ENCODE measurements at regions not wholly inside any gene's neighbourhood (a gene's known extent, or its start where the extent isn't known, plus 50 kb on each side); places are given as distances from the start of the nearest gene placed in this dataset.

DNA sequence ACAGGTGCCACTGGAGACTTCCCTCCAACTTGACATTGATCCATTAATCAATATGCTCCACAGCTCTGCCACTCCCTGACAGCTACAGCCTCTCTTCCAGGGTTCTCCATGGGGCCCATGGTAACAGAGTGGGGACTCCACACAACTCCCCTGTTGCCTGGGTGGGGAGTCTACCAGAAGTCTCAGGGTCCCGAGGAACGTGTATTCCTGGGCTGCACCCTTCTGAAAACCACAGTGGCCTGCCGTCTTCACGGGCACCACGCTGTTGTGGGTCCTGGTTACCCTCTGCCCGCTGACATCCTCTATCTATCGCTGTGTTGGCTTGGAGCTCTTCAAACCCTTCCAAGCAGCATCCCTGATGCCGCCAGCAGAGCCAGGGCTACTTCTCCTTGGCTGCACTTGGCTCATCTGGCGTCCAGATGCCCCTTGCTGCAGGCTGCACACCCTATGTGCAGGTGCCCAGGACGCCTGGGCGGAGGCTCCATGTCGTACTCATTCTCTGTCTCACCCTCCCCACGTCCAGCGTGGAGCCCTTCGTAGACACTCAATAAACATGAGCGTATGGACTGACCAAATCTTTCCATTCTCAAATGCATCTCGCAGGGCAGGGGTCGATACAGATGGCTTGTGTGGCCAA, 1341.8 kb downstream of the TBC1D22A start:
- Histone ChIP-seq H2BK5ac (ENCODE audit: low read depth, low read length, poor library complexity, severe bottlenecking) (no peak overlapping the region), H2BK120ac (ENCODE audit: low read depth, low read length) (no peak overlapping the region), H2AK9ac (replicated peaks; ENCODE audit: low read depth, low read length, poor library complexity) (peak overlapping the region; percentile 78), H2BK15ac (ENCODE audit: low read depth, low read length) (no peak overlapping the region), H2AFZ (replicated peaks; ENCODE audit: low read length, poor library complexity) (no peak overlapping the region), H3K4me2 (ENCODE audit: low read depth, low read length) (no peak overlapping the region), H3K4me3 (ENCODE audit: insufficient read depth, low read depth, low read length) (no peak overlapping the region), H3K9me3 (ENCODE audit: control insufficient read depth, insufficient read depth, low read length) (peaks cover 51% of the 10 kb centered on the region), H4K91ac (ENCODE audit: insufficient read depth, low read depth, low read length) (no peak overlapping the region), H3K23ac (ENCODE audit: low read depth, low read length) (no peak overlapping the region), H4K8ac (ENCODE audit: low read depth in 2 of 2, low read length in 2 of 2) (no peak overlapping the region), H4K5ac (ENCODE audit: low read depth, low read length) (no peak overlapping the region), H2AK5ac (ENCODE audit: low read depth, low read length) (no peak overlapping the region), H3K36me3 (ENCODE audit: control insufficient read depth, insufficient read depth, low read length) (no peaks in the 10 kb centered on the region), H3K27me3 (ENCODE audit: control insufficient read depth, insufficient read depth, low read length) (no peaks in the 10 kb centered on the region), H3K9ac (ENCODE audit: low read depth, low read length) (no peak overlapping the region), H3K4me1 (ENCODE audit: control insufficient read depth, insufficient read depth, low read length) (no peaks in the 10 kb centered on the region), H3K18ac (ENCODE audit: low read depth, low read length) (no peak overlapping the region), H4K20me1 (ENCODE audit: insufficient read depth, low read length) (no peaks in the 10 kb centered on the region), H3K27ac (ENCODE audit: insufficient read depth, low read length) (no peak overlapping the region), H3K14ac (replicated peaks; ENCODE audit: low read depth, low read length) (no peak overlapping the region), H2BK20ac (ENCODE audit: low read depth, low read length) (no peak overlapping the region), H3K9me1 (ENCODE audit: insufficient read depth, low read length) (no peaks in the 10 kb centered on the region), H3K79me1 (ENCODE audit: low read depth in 1 of 2, low read length in 2 of 2) (no peaks in the 10 kb centered on the region), H3K4ac (ENCODE audit: low read depth, low read length) (no peak overlapping the region), H3K56ac (ENCODE audit: extremely low read depth, insufficient read depth, low read length) (no peak overlapping the region)
- 37% methylated on average over 7 of the region's 18 CpGs; no CpG with 5 or more reads in 1 of the 2 experiments for WGBS, 2 experiments (ENCODE audit: extremely low coverage in 2 of 2, insufficient read length in 1 of 2)
- TF ChIP-seq RAD21 (IDR thresholded peaks at IDR 0.05; ENCODE audit: low read length) (no peak), NFE2L2 (IDR thresholded peaks at IDR 0.05; ENCODE audit: low read depth, low read length) (no peak), MAZ (IDR thresholded peaks at IDR 0.05; ENCODE audit: borderline replicate concordance, low read depth, low read length) (no peak), RFX5 (IDR thresholded peaks at IDR 0.05; ENCODE audit: low read depth, low read length) (no peak), CHD1 (IDR thresholded peaks at IDR 0.05; ENCODE audit: low read depth, low read length) (no peak), RCOR1 (IDR thresholded peaks at IDR 0.05; ENCODE audit: insufficient replicate concordance, low read length) (no peak)
- intact Hi-C loops (cut with micrococcal nuclease): no loop called here
- in situ Hi-C loops (cut with MboI; ENCODE audit: low sequenced_read_pairs): no loop called here
- no peak for ATAC-seq (ENCODE audit: low read depth)
- ChIA-PET POLR2A (ENCODE audit: unreplicated experiment) (no interaction called here), CTCF (no interaction called here)
- dilution Hi-C loops (cut with HindIII; ENCODE audit: low sequenced_read_pairs, unreplicated experiment): no loop called here
- BruUV-seq (replicated peaks): no TSS peak
- DNase-seq: no peak

Data from IMR-90 (cell line).